Skeletal muscle tissue (tissue), 3 donors: ENCODE measurements at regions not wholly inside any gene's neighbourhood (a gene's known extent, or its start where the extent isn't known, plus 50 kb on each side); places are given as distances from the start of the nearest gene placed in this dataset.

Experiments
- H3K27ac ChIP-seq: one replicate; pipeline ENCODE4 v1.7.0; 2013; ENCODE audit warnings: mild to moderate bottlenecking, low read depth, low read length, inconsistent platforms
- H3K27me3 ChIP-seq, 3 donors: one replicate each; pipeline ENCODE4 v1.7.0; 2013; ENCODE audit warnings: low read length in 3 of 3; ENCODE audit not compliant: control insufficient read depth in 3 of 3, insufficient read depth in 3 of 3
- H3K36me3 ChIP-seq, 3 donors: one replicate each; pipeline ENCODE4 v1.7.0; 2013; ENCODE audit warnings: low read length in 3 of 3; ENCODE audit not compliant: control insufficient read depth in 3 of 3, insufficient read depth in 3 of 3
- H3K4me1 ChIP-seq, 3 donors: one replicate each; pipeline ENCODE4 v1.7.0; 2013; ENCODE audit warnings: low read length in 3 of 3, mild to moderate bottlenecking in 3 of 3; ENCODE audit not compliant: control insufficient read depth in 3 of 3, insufficient read depth in 3 of 3
- H3K4me3 ChIP-seq, 3 donors: one replicate each; pipeline ENCODE4 v1.7.0; 2013; ENCODE audit warnings: low read length in 3 of 3
- H3K9ac ChIP-seq, 3 donors: one replicate each; pipeline ENCODE4 v1.7.0; 2013; ENCODE audit warnings: low read length in 3 of 3, mild to moderate bottlenecking in 3 of 3, moderate library complexity in 2 of 3, low read depth in 1 of 3
- H3K9me3 ChIP-seq, 3 donors: one replicate each; pipeline ENCODE4 v1.7.0; 2013; ENCODE audit warnings: low read length in 3 of 3; ENCODE audit not compliant: control insufficient read depth in 3 of 3
- donor health status: Osteomylitis.

- Histone ChIP-seq H3K9ac (peak overlapping the region in 1 of 3 donors; percentile 25), H3K4me1 (peaks cover 13 to 30% (median 26%) of the 10 kb centered on the region in 3 donors), H3K9me3 (no peaks in the 10 kb centered on the region)
These were observed 121.7 kb upstream of the ZNF366 start for GRCh38 chr5:72628771-72629371.

GRCh38 chr5:72625332-72625731, 118.1 kb upstream of the ZNF366 start:
- no peak overlapping the region for H3K4me3 ChIP-seq
- H3K9me3 ChIP-seq = no peaks in the 10 kb centered on the region
- H3K27me3 ChIP-seq = no peaks in the 10 kb centered on the region
- H3K36me3 ChIP-seq = no peaks in the 10 kb centered on the region
- peak overlapping the region; percentile 93 for H3K27ac ChIP-seq
- H3K4me1 ChIP-seq = peaks cover 34 to 41% (median 39%) of the 10 kb centered on the region in 3 donors
- H3K9ac ChIP-seq = peak overlapping the region in 1 of 3 donors; percentile 17

More at GRCh38 chr5:72628771-72629371, 121.7 kb upstream of the ZNF366 start:
- Histone ChIP-seq H3K27ac (no peak overlapping the region), H3K4me3 (no peak overlapping the region), H3K36me3 (no peaks in the 10 kb centered on the region), H3K27me3 (no peaks in the 10 kb centered on the region)

- Histone ChIP-seq H3K9me3 (no peaks in the 10 kb centered on the region), H3K9ac (peak overlapping the region in 1 of 3 donors; percentile 17), H3K27ac (peak overlapping the region; percentile 93), H3K27me3 (no peaks in the 10 kb centered on the region), H3K36me3 (no peaks in the 10 kb centered on the region), H3K4me1 (peaks cover 33 to 42% (median 34%) of the 10 kb centered on the region in 3 donors), H3K4me3 (peak overlapping the region in 2 of 3 donors; percentile 3 to 16)
These were observed 117.5 kb upstream of the ZNF366 start for GRCh38 chr5:72624641-72625236.

- Histone ChIP-seq H3K27me3 (no peaks in the 10 kb centered on the region), H3K9ac (peak overlapping the region; percentile 17 to 42 (median 37)), H3K36me3 (no peaks in the 10 kb centered on the region), H3K4me1 (peaks cover 36 to 50% (median 41%) of the 10 kb centered on the region in 3 donors), H3K9me3 (no peaks in the 10 kb centered on the region), H3K27ac (peak overlapping the region; percentile 93), H3K4me3 (no peak overlapping the region)
These were observed 116.7 kb upstream of the ZNF366 start for GRCh38 chr5:72623936-72624335.

- H3K36me3 ChIP-seq = no peaks in the 10 kb centered on the region
- no peak overlapping the region for H3K4me3 ChIP-seq
- peak overlapping the region in 2 of 3 donors; percentile 37 to 42 for H3K9ac ChIP-seq
- peak overlapping the region; percentile 93 for H3K27ac ChIP-seq
- peaks cover 37 to 54% (median 43%) of the 10 kb centered on the region in 3 donors for H3K4me1 ChIP-seq
- H3K9me3 ChIP-seq = no peaks in the 10 kb centered on the region
- no peaks in the 10 kb centered on the region for H3K27me3 ChIP-seq
These were observed 116.1 kb upstream of the ZNF366 start for GRCh38 chr5:72623323-72623722.

GRCh38 chr5:72622170-72622760, 115.1 kb upstream of the ZNF366 start:
- Histone ChIP-seq H3K4me1 (peaks cover 39 to 63% (median 49%) of the 10 kb centered on the region in 3 donors), H3K4me3 (peak overlapping the region in 1 of 3 donors; percentile 28), H3K27ac (peak overlapping the region; percentile 93)

GRCh38 chr5:72621576-72621975, 114.4 kb upstream of the ZNF366 start:
- Histone ChIP-seq H3K9ac (peak overlapping the region in 1 of 3 donors; percentile 55), H3K27ac (peak overlapping the region; percentile 93)

More at GRCh38 chr5:72622170-72622760, 115.1 kb upstream of the ZNF366 start:
- H3K36me3 ChIP-seq = no peaks in the 10 kb centered on the region
- no peaks in the 10 kb centered on the region for H3K27me3 ChIP-seq
- no peaks in the 10 kb centered on the region for H3K9me3 ChIP-seq
- peak overlapping the region in 2 of 3 donors; percentile 47 to 55 for H3K9ac ChIP-seq

GRCh38 chr5:72619677-72620076, 112.5 kb upstream of the ZNF366 start:
- Histone ChIP-seq H3K4me3 (no peak overlapping the region), H3K4me1 (peaks cover 31 to 52% (median 44%) of the 10 kb centered on the region in 3 donors), H3K27ac (peak overlapping the region; percentile 90), H3K27me3 (no peaks in the 10 kb centered on the region), H3K9ac (no peak overlapping the region), H3K36me3 (no peaks in the 10 kb centered on the region), H3K9me3 (no peaks in the 10 kb centered on the region)

More at GRCh38 chr5:72621576-72621975, 114.4 kb upstream of the ZNF366 start:
- peak overlapping the region in 1 of 3 donors; percentile 28 for H3K4me3 ChIP-seq
- peaks cover 39 to 63% (median 49%) of the 10 kb centered on the region in 3 donors for H3K4me1 ChIP-seq
- no peaks in the 10 kb centered on the region for H3K27me3 ChIP-seq
- no peaks in the 10 kb centered on the region for H3K9me3 ChIP-seq
- no peaks in the 10 kb centered on the region for H3K36me3 ChIP-seq

- Histone ChIP-seq H3K27ac (peak overlapping the region; percentile 90), H3K27me3 (no peaks in the 10 kb centered on the region), H3K4me3 (no peak overlapping the region), H3K36me3 (no peaks in the 10 kb centered on the region), H3K4me1 (peaks cover 27 to 48% (median 41%) of the 10 kb centered on the region in 3 donors), H3K9me3 (no peaks in the 10 kb centered on the region), H3K9ac (peak overlapping the region in 1 of 3 donors; percentile 45)
These were observed 112.0 kb upstream of the ZNF366 start for GRCh38 chr5:72619251-72619650.

GRCh38 chr5:72618708-72619107, 111.5 kb upstream of the ZNF366 start:
- no peaks in the 10 kb centered on the region for H3K9me3 ChIP-seq
- H3K4me1 ChIP-seq = peaks cover 26 to 48% (median 40%) of the 10 kb centered on the region in 3 donors
- H3K27ac ChIP-seq = peak overlapping the region; percentile 90
- no peaks in the 10 kb centered on the region for H3K27me3 ChIP-seq
- H3K4me3 ChIP-seq = no peak overlapping the region
- peak overlapping the region in 1 of 3 donors; percentile 45 for H3K9ac ChIP-seq
- no peaks in the 10 kb centered on the region for H3K36me3 ChIP-seq
